Kidney tubule cell (primary cell): ENCODE measurements at regions not wholly inside any gene's neighbourhood (a gene's known extent, or its start where the extent isn't known, plus 50 kb on each side); places are given as distances from the start of the nearest gene placed in this dataset.
"Not testable (repeated sequence)": the region's sequence is repeated elsewhere in the genome, so short reads cannot be mapped to it uniquely, and the experiment has no call there.

ENCODE experiments used
- DNase-seq: peaks from one replicate; pipeline ENCODE4 v3.0.0-alpha.2; 2018; ENCODE audit warnings: low spot score

GRCh38 chr5:138647794-138648410, 72.7 kb upstream of the HSPA9 start:
- no peak for DNase-seq

DNA sequence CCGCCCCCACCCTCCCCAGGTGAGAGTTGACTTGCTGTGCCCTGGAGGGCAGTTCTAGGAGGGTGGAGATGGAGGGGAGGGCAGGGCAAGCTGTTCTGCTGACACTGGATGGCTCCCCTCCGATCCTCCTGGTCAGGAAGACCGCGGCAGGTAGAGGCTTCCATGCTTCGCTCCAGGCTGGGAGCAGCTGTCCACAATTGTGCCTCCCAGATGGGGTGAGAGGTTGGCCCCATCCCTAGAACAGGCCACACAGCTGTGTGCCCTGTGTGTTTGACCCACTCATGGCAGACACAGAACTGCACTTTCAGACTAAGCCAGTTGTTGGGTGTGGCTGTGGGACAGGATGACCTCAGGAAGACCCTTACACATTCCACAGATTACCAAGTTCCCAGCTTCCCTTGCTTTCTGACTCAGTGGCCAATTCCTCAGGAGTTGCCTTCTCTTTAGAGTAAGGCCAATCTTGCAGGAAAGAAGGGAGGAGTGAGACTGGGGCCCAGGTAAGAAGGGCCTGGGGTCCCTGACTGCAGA, 72.1 kb upstream of the HSPA9 start:
- peak; percentile 13 for DNase-seq

DNA sequence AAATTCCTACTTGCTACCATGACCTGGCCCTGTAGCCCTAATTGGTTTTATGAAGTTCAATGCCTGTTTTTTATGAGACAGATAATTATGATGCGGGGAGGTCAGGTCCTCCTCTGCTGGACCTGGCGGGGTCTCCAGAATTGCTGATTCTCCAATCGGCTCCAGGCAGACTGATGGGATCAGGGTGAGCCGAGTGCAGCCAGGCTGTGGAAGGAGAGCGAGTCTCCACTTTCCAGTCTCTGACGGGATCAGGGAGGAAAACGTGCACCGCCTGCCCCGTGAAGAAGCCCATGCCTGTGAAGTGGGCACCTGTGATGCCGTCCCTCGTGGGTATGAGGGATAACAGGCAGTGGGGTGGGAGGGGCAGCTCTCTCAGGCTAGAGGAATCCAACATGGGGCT, 71.5 kb upstream of the HSPA9 start:
- DNase-seq, result no peak

DNA sequence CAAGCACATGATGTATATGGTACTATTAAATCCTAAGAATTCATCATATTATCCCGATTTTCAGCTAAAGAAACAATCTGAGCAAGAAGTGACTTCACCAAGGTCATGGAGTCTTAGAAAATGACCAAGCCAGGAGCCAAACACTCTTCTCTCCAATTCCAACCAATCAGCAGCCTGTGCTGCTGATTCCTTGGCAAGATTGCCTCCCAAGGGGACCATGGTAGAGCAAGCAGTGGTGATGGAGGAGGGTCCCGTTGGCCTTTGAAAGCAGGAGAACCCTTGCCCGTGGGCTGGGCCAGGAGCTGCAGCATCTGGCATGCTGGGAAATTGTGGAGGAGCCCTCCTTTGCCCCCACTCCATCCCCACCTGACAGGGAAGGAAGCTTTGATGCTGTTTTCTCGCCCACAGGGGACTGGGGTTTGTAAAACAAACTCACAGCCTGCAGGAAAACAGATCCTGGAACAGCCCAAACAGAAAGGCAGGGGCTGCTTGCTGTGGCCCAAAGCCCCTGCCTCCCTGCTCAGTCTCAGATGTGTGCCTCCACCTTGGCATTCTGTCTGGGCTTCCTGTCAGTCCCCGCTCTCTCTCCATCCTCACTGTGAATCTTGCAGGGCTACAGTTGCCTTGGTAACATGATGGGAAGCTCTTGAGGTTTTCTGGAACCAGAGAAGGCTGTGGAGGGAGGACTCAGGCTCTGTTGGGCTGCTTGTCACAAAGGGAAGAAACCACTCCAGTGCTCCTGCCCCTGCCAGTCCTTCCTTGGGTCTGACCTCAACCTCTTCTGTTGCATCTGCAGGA, 70.8 kb upstream of the HSPA9 start:
- no peak for DNase-seq

- no peak for DNase-seq
Measured at GRCh38 chr5:138643040-138643791, 68.0 kb upstream of the HSPA9 start.

DNA sequence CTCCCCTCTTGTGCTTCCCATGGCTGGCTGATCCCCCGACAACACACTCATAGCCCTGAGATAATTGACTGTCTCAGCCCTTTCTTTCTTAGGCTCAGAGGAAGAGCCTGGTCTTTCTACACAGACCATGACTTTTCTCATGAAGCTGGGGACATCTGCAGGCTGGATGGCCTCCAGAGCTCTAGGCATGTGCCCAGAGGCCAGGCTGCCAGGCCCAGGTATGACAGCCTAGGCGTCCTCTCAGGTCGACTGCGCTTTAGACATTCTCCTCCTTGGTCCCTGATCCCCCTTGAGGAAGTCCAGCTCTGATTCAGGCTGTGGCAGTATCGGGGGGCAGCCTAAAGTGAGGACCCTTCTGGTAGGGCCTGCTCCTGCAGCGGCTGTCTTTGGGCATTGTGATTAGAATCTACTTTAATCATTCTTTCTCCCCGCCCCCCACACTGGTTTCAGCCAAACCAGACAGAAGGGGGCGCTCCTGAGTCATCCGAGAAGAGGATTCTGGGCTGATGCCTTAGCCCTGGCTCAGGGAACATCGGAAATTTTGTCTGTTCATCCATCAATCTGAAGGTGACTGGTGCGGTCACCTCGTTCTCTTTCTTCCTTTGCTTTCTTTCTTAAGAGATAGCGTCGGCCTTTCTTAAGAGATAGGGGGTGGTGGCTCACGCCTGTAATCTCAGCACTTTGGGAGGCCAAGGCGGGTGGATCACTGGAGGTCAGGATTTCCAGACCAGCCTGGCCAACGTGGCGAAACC, 66.5 kb upstream of the HSPA9 start:
- DNase-seq, result peak; percentile 70

GRCh38 chr5:138640646-138641254, 65.5 kb upstream of the HSPA9 start:
- no peak for DNase-seq

- DNase-seq, result no peak
Measured at GRCh38 chr5:138640138-138640537, 64.9 kb upstream of the HSPA9 start.

DNA sequence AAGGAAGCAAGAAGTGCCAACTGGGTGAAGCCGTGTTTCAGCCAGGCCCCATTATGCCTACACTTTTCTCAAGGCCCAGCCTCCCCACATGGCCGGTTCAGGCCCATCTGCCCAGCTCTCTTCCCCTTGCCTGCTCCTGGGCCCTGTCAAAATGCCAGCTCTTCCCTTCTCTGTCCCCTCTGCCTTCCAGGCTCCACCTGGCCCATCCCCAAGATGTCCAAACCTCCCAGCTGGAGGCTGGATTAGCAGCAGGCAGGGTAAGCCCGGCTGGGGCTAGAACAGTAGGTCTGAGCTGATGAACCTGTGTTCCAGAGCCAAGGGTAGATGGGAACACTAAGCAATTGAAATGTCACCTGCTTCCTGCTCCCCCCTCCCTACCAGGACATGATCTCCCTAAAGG, 64.1 kb upstream of the HSPA9 start:
- no peak for DNase-seq

GRCh38 chr5:138637256-138637655, 62.1 kb upstream of the HSPA9 start:
- no peak for DNase-seq

- DNase-seq, result no peak
Measured at GRCh38 chr5:138636398-138636944, 61.3 kb upstream of the HSPA9 start.

- no peak for DNase-seq
Measured at GRCh38 chr5:138635708-138636107, 60.5 kb upstream of the HSPA9 start.

DNA sequence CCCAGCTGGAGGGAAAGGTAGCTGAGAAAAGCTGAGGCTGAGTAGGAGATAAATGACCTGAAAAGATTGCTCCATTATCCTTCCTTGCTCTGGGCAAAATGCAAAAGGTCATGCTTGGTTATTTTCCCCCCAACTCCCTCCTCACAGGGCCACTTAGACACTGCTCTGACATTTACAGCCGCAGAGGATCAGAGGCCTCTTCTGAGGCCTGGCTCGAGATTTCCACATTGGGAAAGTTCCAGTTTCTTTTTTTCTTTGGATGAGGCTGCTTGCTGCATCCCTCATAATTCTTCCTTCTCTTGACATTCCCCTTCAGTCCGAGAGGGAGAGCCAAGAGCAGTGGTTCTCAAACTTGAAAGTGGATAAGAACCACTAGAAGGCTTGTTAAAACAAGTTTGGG, 60.1 kb upstream of the HSPA9 start:
- no peak for DNase-seq

DNA sequence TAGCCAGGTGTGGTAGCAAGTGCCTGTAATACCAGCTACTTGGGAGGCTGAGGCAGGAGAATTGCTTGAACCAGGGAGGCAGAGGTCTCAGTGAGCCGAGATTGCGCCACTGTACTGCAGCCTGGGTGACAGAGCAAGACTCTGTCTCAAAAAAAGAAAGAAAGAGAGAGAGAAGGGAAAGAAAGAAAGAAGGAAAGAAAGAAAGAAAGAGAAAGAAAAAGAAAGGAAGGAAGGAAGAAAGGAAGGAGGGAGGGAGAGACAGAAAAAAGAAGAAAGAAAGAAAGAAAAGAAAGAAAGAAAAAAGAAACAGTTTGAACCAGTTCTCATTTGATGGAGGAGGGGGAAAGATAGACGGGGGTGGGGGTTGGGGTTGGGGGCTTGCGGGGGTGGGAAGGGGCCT, 59.6 kb upstream of the HSPA9 start:
- not testable (repeated sequence) for DNase-seq

DNA sequence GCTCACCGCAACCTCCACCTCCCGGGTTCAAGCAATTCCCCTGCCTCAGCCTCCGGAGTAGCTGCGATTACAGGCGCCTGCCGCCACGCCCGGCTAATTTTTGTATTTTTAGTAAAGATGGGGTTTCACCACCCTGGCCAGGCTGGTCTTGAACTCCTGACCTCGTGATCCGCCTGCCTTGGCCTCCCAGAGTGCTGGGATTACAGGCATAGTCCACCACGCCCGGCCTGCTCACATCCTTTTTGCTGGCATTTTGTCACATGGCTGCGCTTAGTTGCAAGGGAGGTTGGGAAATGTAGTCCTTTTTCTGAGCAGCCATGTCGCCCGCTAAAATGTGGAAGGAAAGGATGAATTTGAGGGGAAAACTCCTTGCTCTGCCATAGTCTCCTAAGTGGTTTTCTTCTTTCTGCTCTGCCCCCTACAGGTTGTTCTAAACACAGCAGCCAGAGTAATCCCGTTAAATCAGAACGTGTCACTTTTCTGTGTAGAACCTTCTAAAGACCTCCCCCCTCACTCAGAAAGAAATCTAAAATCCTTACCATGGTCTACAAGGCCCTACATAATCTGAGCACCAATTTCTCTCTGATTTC, 57.8 kb upstream of the HSPA9 start:
- peak; percentile 79 for DNase-seq

DNA sequence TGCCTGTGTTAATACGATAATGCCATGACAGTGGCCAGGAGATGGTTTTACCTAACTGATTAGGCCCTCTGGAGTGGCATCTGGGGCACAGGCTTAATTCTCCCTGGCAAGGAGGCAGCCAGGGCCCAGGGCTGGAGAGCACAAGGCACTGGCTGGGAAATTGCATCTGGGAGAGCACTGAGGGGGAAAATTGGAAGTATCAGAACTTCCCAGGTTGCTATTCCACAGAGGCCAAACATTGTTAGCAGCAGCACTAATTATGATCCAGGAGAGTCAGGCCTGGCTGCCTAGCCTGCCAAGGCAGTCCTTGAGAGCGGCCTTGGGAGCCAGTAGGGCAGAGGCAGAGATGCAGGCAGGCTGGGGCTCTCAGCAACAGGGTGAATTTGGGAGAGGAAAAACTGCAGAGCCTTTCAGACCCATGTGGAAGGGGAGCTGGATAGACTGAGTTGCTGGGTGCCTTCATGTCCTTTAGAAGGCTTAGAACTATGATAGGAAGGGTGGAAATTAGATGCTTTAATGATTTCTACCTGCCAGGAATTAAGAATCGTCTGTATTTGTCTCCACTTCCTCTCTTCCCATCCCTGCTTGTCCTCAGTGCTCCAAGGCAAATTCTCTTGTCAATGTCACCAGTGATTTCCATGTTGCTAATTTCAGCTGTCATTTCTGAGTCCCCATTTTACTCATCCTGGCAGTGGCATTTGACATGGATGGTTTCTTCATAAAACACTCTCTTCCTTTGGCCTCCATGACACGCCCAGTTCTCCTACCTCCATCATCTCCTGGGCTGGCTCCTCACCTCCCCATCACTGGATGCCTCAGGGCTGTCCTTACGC, 56.1 kb upstream of the HSPA9 start:
- DNase-seq, result no peak

GRCh38 chr5:138629392-138629791, 54.2 kb upstream of the HSPA9 start:
- DNase-seq, result no peak

DNA sequence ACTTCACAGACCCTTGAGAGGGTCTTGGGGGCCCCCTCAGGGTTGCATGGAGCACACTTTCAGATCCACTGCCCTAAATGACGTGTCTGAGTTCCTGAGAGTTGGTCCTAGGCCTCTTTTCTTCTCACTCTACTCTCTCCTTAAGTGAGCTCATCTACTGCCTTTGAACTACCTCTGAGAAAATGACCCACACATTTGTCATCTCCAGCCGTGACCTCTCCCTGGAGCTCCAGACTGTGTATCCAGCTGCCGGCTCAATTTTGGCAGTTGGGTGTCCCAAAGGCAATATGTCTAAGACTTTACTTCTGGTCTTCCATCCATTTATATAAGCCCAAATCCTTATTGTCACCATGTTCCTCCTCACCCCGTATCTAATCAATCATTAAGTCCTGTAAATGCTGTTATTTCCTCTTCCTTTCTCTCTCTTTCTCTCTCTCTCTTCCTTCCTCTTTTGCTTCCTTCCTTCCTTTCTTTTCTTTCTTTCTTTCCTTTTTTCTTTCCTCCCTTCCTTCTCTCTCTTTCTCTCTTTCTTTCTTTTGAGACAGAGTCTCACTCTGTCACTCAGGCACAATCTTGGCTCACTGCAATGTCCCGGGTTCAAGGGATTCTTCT, 51.2 kb upstream of the HSPA9 start:
- no peak for DNase-seq

- no peak for DNase-seq
Measured at GRCh38 chr5:138625134-138625533, 49.9 kb upstream of the HSPA9 start.
